CD14-positive monocyte (primary cell): ENCODE measurements at regions not wholly inside any gene's neighbourhood (a gene's known extent, or its start where the extent isn't known, plus 50 kb on each side); places are given as distances from the start of the nearest gene placed in this dataset.

Source experiments
- DNase-seq, 3 donors: peaks; one replicate each; pipeline ENCODE4 v3.0.0-alpha.2; 2011 to 2022
- H2AFZ ChIP-seq: 2 replicates; pipeline ENCODE4 v1.6.0; 2012; ENCODE audit warnings: mild to moderate bottlenecking, low read depth, low read length, inconsistent platforms; ENCODE audit not compliant: insufficient read depth, poor library complexity, severe bottlenecking
- H3K27ac ChIP-seq, 2 donors: 1 replicate in 1 of 2; 2 replicates in 1 of 2; pipeline ENCODE4 v1.5.1; 2012 to 2013; ENCODE audit warnings: low read length in 2 of 2, control low read depth in 1 of 2, inconsistent platforms in 1 of 2, low read depth in 1 of 2, mild to moderate bottlenecking in 1 of 2
- H3K27me3 ChIP-seq, 2 donors: one replicate each; pipeline versions ENCODE4 v1.6.0 to v1.6.1; 2011 to 2013; ENCODE audit warnings: low read length in 2 of 2; ENCODE audit not compliant: control insufficient read depth in 2 of 2, insufficient read depth in 2 of 2
- H3K36me3 ChIP-seq, 2 donors: replicated peaks in 1 of 2; 1 replicate in 1 of 2; 2 replicates in 1 of 2; pipeline versions ENCODE4 v1.5.1 to v1.6.1; 2012 to 2013; ENCODE audit warnings: low read length in 2 of 2, control low read depth in 1 of 2, inconsistent platforms in 1 of 2, mild to moderate bottlenecking in 1 of 2; ENCODE audit not compliant: insufficient read depth in 2 of 2, control insufficient read depth in 1 of 2
- H3K4me1 ChIP-seq, 2 donors: 1 replicate in 1 of 2; 2 replicates in 1 of 2; pipeline versions ENCODE4 v1.5.1 to v1.6.1; 2012 to 2013; ENCODE audit warnings: low read length in 2 of 2, control low read depth in 1 of 2, inconsistent platforms in 1 of 2, mild to moderate bottlenecking in 1 of 2, moderate library complexity in 1 of 2; ENCODE audit not compliant: insufficient read depth in 2 of 2, control insufficient read depth in 1 of 2
- H3K4me2 ChIP-seq: replicated peaks from 2 replicates; pipeline ENCODE3; 2012; ENCODE audit warnings: low read length, moderate library complexity, mild to moderate bottlenecking; ENCODE audit not compliant: poor library complexity, severe bottlenecking; ENCODE audit errors: extremely low read depth
- H3K4me3 ChIP-seq, 3 experiments: fragments of 200-600 bp in 1 of 3; sonication (generic) in 1 of 3; replicated peaks in 1 of 3; 1 replicate in 2 of 3; 2 replicates in 1 of 3; pipeline ENCODE4 v1.5.1; 2011 to 2013; ENCODE audit warnings: low read length in 3 of 3, mild to moderate bottlenecking in 3 of 3, control low read depth in 2 of 3, low read depth in 2 of 3, inconsistent platforms in 1 of 3, moderate library complexity in 1 of 3
- H3K79me2 ChIP-seq: 2 replicates; pipeline ENCODE4 v1.6.0; 2012; ENCODE audit warnings: mild to moderate bottlenecking, control low read depth, inconsistent platforms, low read length, moderate library complexity; ENCODE audit not compliant: insufficient read depth
- H3K9ac ChIP-seq: 2 replicates; pipeline ENCODE4 v1.6.0; 2017; ENCODE audit warnings: low read length, mild to moderate bottlenecking; ENCODE audit not compliant: insufficient read depth, poor library complexity, severe bottlenecking
- H3K9me3 ChIP-seq, 2 donors: replicated peaks in 1 of 2; 1 replicate in 1 of 2; 2 replicates in 1 of 2; pipeline versions ENCODE4 v1.5.1 to v1.6.1; 2012 to 2013; ENCODE audit warnings: low read length in 2 of 2, control low read depth in 1 of 2; ENCODE audit not compliant: control insufficient read depth in 1 of 2, insufficient read depth in 1 of 2
- H4K20me1 ChIP-seq: 2 replicates; pipeline ENCODE4 v1.6.0; 2012; ENCODE audit warnings: mild to moderate bottlenecking, low read length, control low read depth, moderate library complexity; ENCODE audit not compliant: insufficient read depth
- H3K27ac Mint-ChIP-seq, 7 donors: one replicate each; pipeline ENCODE4 v1.8.0; 2020; ENCODE audit warnings: mild to moderate bottlenecking in 7 of 7, mixed read lengths in 7 of 7, moderate library complexity in 6 of 7, inconsistent platforms in 2 of 7
- H3K27me3 Mint-ChIP-seq, 3 donors: one replicate each; pipeline ENCODE4 v1.8.0; 2021 to 2022; ENCODE audit warnings: low read depth in 3 of 3, mild to moderate bottlenecking in 3 of 3, mixed read lengths in 3 of 3, moderate library complexity in 3 of 3, inconsistent platforms in 1 of 3
- H3K36me3 Mint-ChIP-seq, 2 donors: one replicate each; pipeline ENCODE4 v1.8.0; 2020; ENCODE audit warnings: mixed read lengths in 2 of 2, inconsistent platforms in 1 of 2, mild to moderate bottlenecking in 1 of 2
- H3K4me1 Mint-ChIP-seq: one replicate; pipeline ENCODE4 v1.8.0; 2020; ENCODE audit warnings: mild to moderate bottlenecking, mixed read lengths
- H3K4me3 Mint-ChIP-seq, 2 donors: one replicate each; pipeline ENCODE4 v1.8.0; 2020; ENCODE audit warnings: mild to moderate bottlenecking in 2 of 2, mixed read lengths in 2 of 2, moderate library complexity in 1 of 2
- H3K9me3 Mint-ChIP-seq, 7 donors: one replicate each; pipeline ENCODE4 v1.8.0; 2020 to 2022; ENCODE audit warnings: mixed read lengths in 7 of 7, mild to moderate bottlenecking in 6 of 7, moderate library complexity in 6 of 7, inconsistent platforms in 2 of 7
- CTCF ChIP-seq: fragments of 200-600 bp; IDR thresholded peaks from one replicate; pipeline ENCODE4 v1.8.0; 2022; ENCODE audit warnings: antibody characterized with exemption, mild to moderate bottlenecking
- WGBS: methylation state at CpG from one replicate; pipeline ENCODE4 v1.1.5; 2013; ENCODE audit warnings: missing lambda C conversion rate; ENCODE audit not compliant: insufficient coverage; 5-methylcytosine and 5-hydroxymethylcytosine counted together
- intact Hi-C, 2 donors: fragments of 100-400 bp; cut with micrococcal nuclease; formaldehyde crosslinking; loops; one replicate each; pipeline versions ENCODE4 v1.15.0 to v1.15.1; 2023

- no peaks in the 10 kb centered on the region for H3K4me1 ChIP-seq
- intact Hi-C loops, result no loop called here
- H3K9ac ChIP-seq, result no peak overlapping the region
- no peaks in the 10 kb centered on the region for H3K79me2 ChIP-seq
- H3K27ac ChIP-seq, result no peak overlapping the region
- no peak overlapping the region for H3K4me3 Mint-ChIP-seq
- H3K4me2 ChIP-seq, result no peak overlapping the region
- no peaks in the 10 kb centered on the region for H3K9me3 ChIP-seq
- no peak for DNase-seq
- H3K4me1 Mint-ChIP-seq, result no peaks in the 10 kb centered on the region
- no peak for TF ChIP-seq CTCF
- H4K20me1 ChIP-seq, result no peaks in the 10 kb centered on the region
- H3K27ac Mint-ChIP-seq, result no peak overlapping the region
- no peaks in the 10 kb centered on the region for H3K36me3 Mint-ChIP-seq
- WGBS, result no CpG with 5 or more reads among the region's 2 CpGs
- H3K4me3 ChIP-seq, result no peak overlapping the region
- H3K27me3 Mint-ChIP-seq, result peaks cover 0 to 1% (median 0%) of the 10 kb centered on the region in 3 donors
- no peak overlapping the region for H2AFZ ChIP-seq
- no peaks in the 10 kb centered on the region for H3K36me3 ChIP-seq
- H3K9me3 Mint-ChIP-seq, result no peaks in the 10 kb centered on the region
- no peaks in the 10 kb centered on the region for H3K27me3 ChIP-seq
Observed at GRCh38 chr13:84865783-84866221, 933.4 kb downstream of the SLITRK6 start.

- peaks cover 0 to 2% (median 0%) of the 10 kb centered on the region in 7 donors for H3K9me3 Mint-ChIP-seq
- Histone ChIP-seq H3K4me2 (no peak overlapping the region), H3K9ac (no peak overlapping the region), H3K79me2 (no peaks in the 10 kb centered on the region), H3K27me3 (no peaks in the 10 kb centered on the region), H3K4me3 (no peak overlapping the region), H2AFZ (no peak overlapping the region), H3K27ac (no peak overlapping the region), H3K36me3 (no peaks in the 10 kb centered on the region), H4K20me1 (no peaks in the 10 kb centered on the region), H3K4me1 (no peaks in the 10 kb centered on the region), H3K9me3 (no peaks in the 10 kb centered on the region)
- no peak overlapping the region for H3K27ac Mint-ChIP-seq
- H3K27me3 Mint-ChIP-seq, result peaks cover 0 to 1% (median 0%) of the 10 kb centered on the region in 3 donors
- H3K4me3 Mint-ChIP-seq, result no peak overlapping the region
- H3K36me3 Mint-ChIP-seq, result no peaks in the 10 kb centered on the region
- no peaks in the 10 kb centered on the region for H3K4me1 Mint-ChIP-seq
- intact Hi-C loops, result no loop called here
- no peak for TF ChIP-seq CTCF
- no peak for DNase-seq
- 100% methylated on average over 1 of the region's 2 CpGs for WGBS
Observed at GRCh38 chr13:84864341-84864740, 934.9 kb downstream of the SLITRK6 start.
